Transverse colon (tissue), 4 donors: ENCODE measurements at regions not wholly inside any gene's neighbourhood (a gene's known extent, or its start where the extent isn't known, plus 50 kb on each side); places are given as distances from the start of the nearest gene placed in this dataset.

ENCODE experiments used
- DNase-seq: peaks from one replicate; pipeline ENCODE4 v3.0.0-alpha.2; 2019
- H3K27ac ChIP-seq, 4 donors: fragments of 200-600 bp; sonication (generic); 2 replicates each; pipeline ENCODE4 v1.5.1; 2016 to 2018; ENCODE audit warnings: inconsistent platforms in 4 of 4
- H3K27me3 ChIP-seq: fragments of 200-600 bp; sonication (generic); 2 replicates; pipeline ENCODE4 v1.5.1; 2017; ENCODE audit warnings: inconsistent platforms
- H3K36me3 ChIP-seq, 4 donors: fragments of 200-600 bp; sonication (generic); 2 replicates each; pipeline ENCODE4 v1.5.1; 2017 to 2019; ENCODE audit warnings: inconsistent platforms in 4 of 4
- H3K4me1 ChIP-seq, 4 donors: fragments of 200-600 bp; sonication (generic); 2 replicates each; pipeline ENCODE4 v1.5.1; 2017 to 2020; ENCODE audit warnings: inconsistent platforms in 4 of 4
- H3K4me3 ChIP-seq, 4 donors: fragments of 200-600 bp; sonication (generic); 1 replicate in 1 of 4; 2 replicates in 3 of 4; pipeline versions ENCODE4 v1.5.1 to v1.6.1; 2017 to 2019; ENCODE audit warnings: inconsistent platforms in 4 of 4
- H3K9me3 ChIP-seq, 2 donors: fragments of 200-600 bp; sonication (generic); 2 replicates each; pipeline ENCODE4 v1.5.1; 2017 to 2019; ENCODE audit warnings: inconsistent platforms in 2 of 2
- CTCF ChIP-seq, 5 experiments: fragments of 200-600 bp in 3 of 5; fragments of 450-650 bp in 2 of 5; sonication (generic) in 3 of 5; IDR thresholded peaks; 1 replicate in 2 of 5; 2 replicates in 3 of 5; pipeline ENCODE4 v1.5.1; 2016 to 2017; ENCODE audit warnings: antibody characterized with exemption in 5 of 5, inconsistent platforms in 3 of 5, mild to moderate bottlenecking in 2 of 5, moderate library complexity in 1 of 5
- EP300 ChIP-seq: sonication (generic); formaldehyde crosslinking; IDR thresholded peaks from one replicate; pipeline ENCODE4 v1.6.1; 2017; ENCODE audit warnings: antibody characterized with exemption, low read depth
- POLR2A ChIP-seq: fragments of 450-650 bp; IDR thresholded peaks from one replicate; pipeline ENCODE4 v1.6.1; 2016; ENCODE audit warnings: antibody characterized with exemption, mild to moderate bottlenecking, moderate library complexity
- POLR2AphosphoS5 ChIP-seq, 3 donors: sonication (generic); formaldehyde crosslinking; IDR thresholded peaks; one replicate each; pipeline ENCODE4 v1.6.1; 2016; ENCODE audit warnings: antibody characterized with exemption in 3 of 3
- WGBS, 2 donors: methylation state at CpG; one replicate each; pipeline ENCODE4 v1.1.5; 2018; ENCODE audit warnings: low coverage in 1 of 2; 5-methylcytosine and 5-hydroxymethylcytosine counted together
- in situ Hi-C, 4 donors: fragments of 200-750 bp; cut with MboI; loops; one replicate each; pipeline versions ENCODE4 v1.15.0 to v1.15.1; 2017; ENCODE audit warnings: low sequenced_read_pairs in 3 of 4, low pct_ligation_motif_present in 1 of 4, low pct_unique_long_range_greater_than_20kb in 1 of 4
- intact Hi-C: fragments of 100-400 bp; cut with DNase I; formaldehyde crosslinking; loops from one replicate; pipeline ENCODE4 v1.15.1; 2023; ENCODE audit warnings: low total_unique reads

- in situ Hi-C loops: no loop called here
- Histone ChIP-seq H3K9me3 (no peaks in the 10 kb centered on the region), H3K27me3 (no peaks in the 10 kb centered on the region), H3K36me3 (no peaks in the 10 kb centered on the region), H3K4me3 (no peak overlapping the region), H3K4me1 (no peaks in the 10 kb centered on the region), H3K27ac (no peak overlapping the region)
- TF ChIP-seq EP300: no peak
- no peak for TF ChIP-seq POLR2AphosphoS5 (IDR thresholded peaks at IDR 0.05)
- no peak for TF ChIP-seq CTCF (IDR thresholded peaks at IDR 0.05)
- TF ChIP-seq POLR2A: no peak
- no peak for DNase-seq
- 56 to 64% methylated on average over 1 of the region's 1 CpG for WGBS, 2 donors
- intact Hi-C loops: no loop called here
Measured at GRCh38 chr5:105132581-105132980, 1570.0 kb upstream of the NUDT12 start.

GRCh38 chr5:105131045-105131444 lies 1568.5 kb upstream of the NUDT12 start:
- TF ChIP-seq EP300 (no peak), POLR2A (no peak), POLR2AphosphoS5 (IDR thresholded peaks at IDR 0.05) (no peak)
- intact Hi-C loops: no loop called here
- H3K27me3 ChIP-seq: no peaks in the 10 kb centered on the region
- H3K4me3 ChIP-seq: no peak overlapping the region
- 82 to 87% methylated on average over 3 of the region's 3 CpGs for WGBS, 2 donors
- no peaks in the 10 kb centered on the region for H3K9me3 ChIP-seq
- DNase-seq: no peak
- no peaks in the 10 kb centered on the region for H3K4me1 ChIP-seq
- in situ Hi-C loops: no loop called here
- H3K27ac ChIP-seq: no peak overlapping the region
- H3K36me3 ChIP-seq: no peaks in the 10 kb centered on the region

DNA sequence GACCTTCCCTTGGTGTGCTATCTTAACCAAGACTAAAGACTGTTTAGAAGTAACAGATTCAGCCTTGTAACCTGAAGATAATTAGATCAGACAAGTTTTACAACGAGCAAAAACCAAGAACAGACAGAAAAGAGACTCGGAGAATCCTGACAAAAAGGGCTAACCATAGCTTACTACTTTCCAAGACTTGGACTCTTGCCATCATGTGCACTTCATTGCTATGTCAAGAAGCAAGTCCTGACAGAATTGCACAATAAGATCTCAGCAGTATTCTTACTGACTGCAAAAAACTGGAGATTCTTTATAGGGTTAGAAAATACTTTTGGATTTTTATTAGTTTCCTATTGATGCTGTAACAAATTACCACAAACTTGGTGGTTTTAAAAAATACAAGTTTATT lies 1539.0 kb upstream of the NUDT12 start:
- no peak for DNase-seq
- Histone ChIP-seq H3K27me3 (no peaks in the 10 kb centered on the region), H3K27ac (no peak overlapping the region), H3K36me3 (no peaks in the 10 kb centered on the region), H3K4me1 (no peaks in the 10 kb centered on the region), H3K4me3 (no peak overlapping the region), H3K9me3 (peaks cover 0 to 3% of the 10 kb centered on the region in 2 donors)
- in situ Hi-C loops (no loop called here), intact Hi-C loops (no loop called here)
- WGBS, 2 donors: 59 to 62% methylated on average over 2 of the region's 2 CpGs
- TF ChIP-seq POLR2A (no peak), EP300 (no peak), CTCF (IDR thresholded peaks at IDR 0.05) (no peak), POLR2AphosphoS5 (IDR thresholded peaks at IDR 0.05) (no peak)

DNA sequence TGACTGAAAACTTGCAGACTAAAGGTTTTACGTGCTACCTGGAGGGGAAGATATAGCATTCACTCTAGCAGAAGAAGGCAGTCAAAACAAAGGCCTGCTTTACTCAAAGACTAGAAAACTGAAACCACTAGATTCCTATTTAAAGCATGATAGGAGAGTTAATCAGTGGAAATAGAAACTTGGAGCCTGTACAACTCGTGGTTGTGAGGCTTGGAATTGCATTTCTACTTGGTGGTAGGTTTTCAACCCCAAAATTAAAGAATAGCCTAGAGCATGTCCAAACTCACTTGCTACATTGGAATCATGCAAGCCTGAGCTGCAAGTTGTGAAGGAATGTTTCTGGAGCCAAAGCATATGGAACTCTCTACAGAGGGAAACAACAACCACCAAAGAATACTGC lies 1526.4 kb upstream of the NUDT12 start:
- no peak for DNase-seq
- Histone ChIP-seq H3K36me3 (no peaks in the 10 kb centered on the region), H3K9me3 (peaks cover 4 to 12% of the 10 kb centered on the region in 2 donors), H3K4me1 (no peaks in the 10 kb centered on the region), H3K4me3 (no peak overlapping the region), H3K27me3 (no peaks in the 10 kb centered on the region), H3K27ac (no peak overlapping the region)
- intact Hi-C loops: no loop called here
- WGBS, 2 donors: 57 to 67% methylated on average over 2 of the region's 2 CpGs
- in situ Hi-C loops: no loop called here
- TF ChIP-seq EP300 (no peak), POLR2A (no peak), CTCF (IDR thresholded peaks at IDR 0.05) (no peak), POLR2AphosphoS5 (IDR thresholded peaks at IDR 0.05) (no peak)

DNA sequence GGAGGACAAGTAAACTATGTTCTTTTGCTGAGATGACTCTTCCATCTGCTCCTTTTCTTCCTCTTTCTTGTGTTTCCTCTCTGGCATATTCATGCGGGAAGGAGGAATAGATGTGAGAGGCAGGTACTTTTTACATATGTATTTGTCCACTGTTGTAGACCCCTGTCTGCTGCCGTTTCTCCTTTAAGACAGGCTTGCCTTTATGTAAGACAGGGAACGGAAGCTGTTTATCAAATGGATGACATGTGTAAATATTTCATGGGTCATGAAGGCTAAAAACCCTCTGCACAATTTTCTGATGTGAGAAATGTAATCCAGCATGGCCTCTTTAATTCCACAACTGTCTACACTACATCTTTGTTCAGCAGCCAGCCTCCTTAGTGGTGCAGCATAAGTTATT lies 1525.5 kb upstream of the NUDT12 start:
- Histone ChIP-seq H3K27ac (no peak overlapping the region), H3K4me3 (no peak overlapping the region), H3K4me1 (no peaks in the 10 kb centered on the region), H3K9me3 (peaks cover 0 to 12% of the 10 kb centered on the region in 2 donors), H3K27me3 (no peaks in the 10 kb centered on the region), H3K36me3 (no peaks in the 10 kb centered on the region)
- in situ Hi-C loops (no loop called here), intact Hi-C loops (no loop called here)
- 33 to 60% methylated on average over 3 of the region's 3 CpGs for WGBS, 2 donors
- TF ChIP-seq POLR2A (no peak), CTCF (IDR thresholded peaks at IDR 0.05) (no peak), POLR2AphosphoS5 (IDR thresholded peaks at IDR 0.05) (no peak), EP300 (no peak)
- DNase-seq: no peak
